ENCODE measurements at regions not wholly inside any gene's neighbourhood (a gene's known extent, or its start where the extent isn't known, plus 50 kb on each side); places are given as distances from the start of the nearest gene placed in this dataset.

- Mint-ChIP-seq H3K27me3 (no peaks in the 10 kb centered on the region), H3K27ac (no peak overlapping the region), H3K4me3 (no peak overlapping the region), H3K4me1 (no peaks in the 10 kb centered on the region), H3K36me3 (no peaks in the 10 kb centered on the region), H3K9me3 (ENCODE audit: low read depth) (no peaks in the 10 kb centered on the region)
- DNase-seq = no peak
- CTCF ChIA-PET = no interaction called here
- ATAC-seq = no peak
Measured at GRCh38 chr10:130834573-130834972, 476.9 kb downstream of the TCERG1L start.

GRCh38 chr10:130835068-130835467 is 476.5 kb downstream of the TCERG1L start:
- Mint-ChIP-seq H3K9me3 (ENCODE audit: low read depth) (no peaks in the 10 kb centered on the region), H3K27me3 (no peaks in the 10 kb centered on the region), H3K4me3 (no peak overlapping the region), H3K4me1 (no peaks in the 10 kb centered on the region), H3K27ac (no peak overlapping the region), H3K36me3 (no peaks in the 10 kb centered on the region)
- CTCF ChIA-PET = no interaction called here
- DNase-seq (no peak), ATAC-seq (no peak)

GRCh38 chr10:130836344-130836743 is 475.2 kb downstream of the TCERG1L start:
- no peaks in the 10 kb centered on the region for H3K9me3 Mint-ChIP-seq (ENCODE audit: low read depth)
- H3K27me3 Mint-ChIP-seq = no peaks in the 10 kb centered on the region
- no peak for DNase-seq
- CTCF ChIA-PET = no interaction called here
- ATAC-seq = no peak
- no peak overlapping the region for H3K27ac Mint-ChIP-seq
- no peaks in the 10 kb centered on the region for H3K36me3 Mint-ChIP-seq
- H3K4me3 Mint-ChIP-seq = no peak overlapping the region
- no peaks in the 10 kb centered on the region for H3K4me1 Mint-ChIP-seq

- CTCF ChIA-PET = no interaction called here
- Mint-ChIP-seq H3K27ac (no peak overlapping the region), H3K9me3 (ENCODE audit: low read depth) (no peaks in the 10 kb centered on the region), H3K36me3 (no peaks in the 10 kb centered on the region), H3K4me1 (no peaks in the 10 kb centered on the region), H3K4me3 (no peak overlapping the region), H3K27me3 (no peaks in the 10 kb centered on the region)
- ATAC-seq (no peak), DNase-seq (no peak)
Measured at GRCh38 chr10:130843051-130843653, 468.4 kb downstream of the TCERG1L start.

- Mint-ChIP-seq H3K27me3 (no peaks in the 10 kb centered on the region), H3K4me1 (no peaks in the 10 kb centered on the region), H3K4me3 (no peak overlapping the region), H3K36me3 (no peaks in the 10 kb centered on the region), H3K27ac (no peak overlapping the region), H3K9me3 (ENCODE audit: low read depth) (no peaks in the 10 kb centered on the region)
- CTCF ChIA-PET = no interaction called here
- DNase-seq (no peak), ATAC-seq (no peak)
Measured at GRCh38 chr10:130844310-130844709, 467.2 kb downstream of the TCERG1L start.

GRCh38 chr10:130847170-130847569 is 464.4 kb downstream of the TCERG1L start:
- Mint-ChIP-seq H3K4me1 (no peaks in the 10 kb centered on the region), H3K27ac (no peak overlapping the region), H3K36me3 (peaks cover 1% of the 10 kb centered on the region), H3K4me3 (no peak overlapping the region), H3K27me3 (no peaks in the 10 kb centered on the region), H3K9me3 (ENCODE audit: low read depth) (peaks cover 3% of the 10 kb centered on the region)
- ATAC-seq = no peak
- CTCF ChIA-PET = interaction anchor here (0.7 kb wide), 1 partner anchor 9 kb away, joined by 3 read pairs; no protein-coding TSS in a partner anchor
- DNase-seq = no peak

GRCh38 chr10:130848855-130849254 is 462.7 kb downstream of the TCERG1L start:
- Mint-ChIP-seq H3K36me3 (peaks cover 1% of the 10 kb centered on the region), H3K27me3 (no peaks in the 10 kb centered on the region), H3K27ac (no peak overlapping the region), H3K9me3 (ENCODE audit: low read depth) (peaks cover 3% of the 10 kb centered on the region), H3K4me1 (no peaks in the 10 kb centered on the region), H3K4me3 (no peak overlapping the region)
- CTCF ChIA-PET = no interaction called here
- ATAC-seq (no peak), DNase-seq (no peak)

- Mint-ChIP-seq H3K4me1 (no peaks in the 10 kb centered on the region), H3K27ac (no peak overlapping the region), H3K9me3 (ENCODE audit: low read depth) (peaks cover 5% of the 10 kb centered on the region), H3K36me3 (peaks cover 1% of the 10 kb centered on the region), H3K27me3 (no peaks in the 10 kb centered on the region), H3K4me3 (no peak overlapping the region)
- CTCF ChIA-PET = no interaction called here
- ATAC-seq (no peak), DNase-seq (no peak)
Measured at GRCh38 chr10:130854151-130854550, 457.4 kb downstream of the TCERG1L start.

- Mint-ChIP-seq H3K9me3 (ENCODE audit: low read depth) (peaks cover 2% of the 10 kb centered on the region), H3K36me3 (no peaks in the 10 kb centered on the region), H3K4me3 (no peak overlapping the region), H3K27me3 (no peaks in the 10 kb centered on the region), H3K4me1 (no peaks in the 10 kb centered on the region), H3K27ac (no peak overlapping the region)
- DNase-seq (no peak), ATAC-seq (no peak)
- CTCF ChIA-PET = no interaction called here
Measured at GRCh38 chr10:130857631-130858295, 453.8 kb downstream of the TCERG1L start.

GRCh38 chr10:130858626-130859025 is 452.9 kb downstream of the TCERG1L start:
- DNase-seq (no peak), ATAC-seq (no peak)
- Mint-ChIP-seq H3K4me1 (no peaks in the 10 kb centered on the region), H3K36me3 (no peaks in the 10 kb centered on the region), H3K27me3 (no peaks in the 10 kb centered on the region), H3K27ac (no peak overlapping the region), H3K4me3 (no peak overlapping the region), H3K9me3 (ENCODE audit: low read depth) (peaks cover 2% of the 10 kb centered on the region)
- CTCF ChIA-PET = no interaction called here

GRCh38 chr10:130859427-130859826 is 452.1 kb downstream of the TCERG1L start:
- Mint-ChIP-seq H3K36me3 (no peaks in the 10 kb centered on the region), H3K4me1 (no peaks in the 10 kb centered on the region), H3K4me3 (no peak overlapping the region), H3K9me3 (ENCODE audit: low read depth) (peaks cover 2% of the 10 kb centered on the region), H3K27ac (no peak overlapping the region), H3K27me3 (no peaks in the 10 kb centered on the region)
- DNase-seq (no peak), ATAC-seq (no peak)
- CTCF ChIA-PET = no interaction called here

GRCh38 chr10:130862122-130862521 is 449.4 kb downstream of the TCERG1L start:
- Mint-ChIP-seq H3K4me3 (no peak overlapping the region), H3K36me3 (no peaks in the 10 kb centered on the region), H3K27ac (no peak overlapping the region), H3K27me3 (no peaks in the 10 kb centered on the region), H3K4me1 (no peaks in the 10 kb centered on the region), H3K9me3 (ENCODE audit: low read depth) (no peaks in the 10 kb centered on the region)
- CTCF ChIA-PET = no interaction called here
- ATAC-seq = no peak
- DNase-seq = no peak

GRCh38 chr10:130862626-130863025 is 448.9 kb downstream of the TCERG1L start:
- Mint-ChIP-seq H3K9me3 (ENCODE audit: low read depth) (no peaks in the 10 kb centered on the region), H3K27ac (no peak overlapping the region), H3K36me3 (no peaks in the 10 kb centered on the region), H3K4me1 (no peaks in the 10 kb centered on the region), H3K4me3 (no peak overlapping the region), H3K27me3 (no peaks in the 10 kb centered on the region)
- ATAC-seq = no peak
- no peak for DNase-seq
- CTCF ChIA-PET = no interaction called here

- no peaks in the 10 kb centered on the region for H3K4me1 Mint-ChIP-seq
- CTCF ChIA-PET = no interaction called here
- ATAC-seq = no peak
- no peaks in the 10 kb centered on the region for H3K9me3 Mint-ChIP-seq (ENCODE audit: low read depth)
- H3K27me3 Mint-ChIP-seq = no peaks in the 10 kb centered on the region
- H3K4me3 Mint-ChIP-seq = no peak overlapping the region
- no peak for DNase-seq
- H3K27ac Mint-ChIP-seq = no peak overlapping the region
- H3K36me3 Mint-ChIP-seq = no peaks in the 10 kb centered on the region
Measured at GRCh38 chr10:130863044-130863443, 448.5 kb downstream of the TCERG1L start.

All from activated CD8-positive, alpha-beta memory T cell treated with anti-CD3 and anti-CD28 coated beads, Interleukin-2, amount 10 ng/mL, durations not matched to agents 7 days and 5 days (primary cell).